ENCODE measurements at regions not wholly inside any gene's neighbourhood (a gene's known extent, or its start where the extent isn't known, plus 50 kb on each side); places are given as distances from the start of the nearest gene placed in this dataset.
A peak's percentile ranks its signal among the peaks of the same experiment; 100 is the strongest.

DNA sequence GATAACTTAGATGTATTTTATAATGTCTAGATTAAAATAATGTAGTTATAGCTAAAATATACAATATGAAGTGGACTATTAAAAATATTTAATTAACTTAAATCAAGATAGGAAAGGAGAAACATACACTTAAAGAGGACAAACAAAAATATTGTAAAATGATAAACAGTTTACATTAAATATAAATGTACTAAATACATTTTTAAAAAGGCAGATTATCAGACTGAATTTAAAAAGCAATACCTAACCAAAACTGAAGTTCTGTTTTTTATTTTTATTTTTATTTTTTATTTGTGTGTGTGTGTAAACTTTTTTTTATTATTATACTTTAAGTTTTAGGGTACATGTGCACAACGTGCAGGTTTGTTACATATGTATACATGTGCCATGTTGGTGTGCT, 811.6 kb upstream of the INTU start:
- no peak for DNase-seq

- DNase-seq: no peak
Observed at GRCh38 chr4:126825083-126825482, 807.7 kb upstream of the INTU start.

- DNase-seq: no peak
Observed at GRCh38 chr4:126827669-126828068, 805.1 kb upstream of the INTU start.

- no peak for DNase-seq
Observed at GRCh38 chr4:126834854-126835253, 797.9 kb upstream of the INTU start.

- no peak for DNase-seq
Observed at GRCh38 chr4:126838941-126839679, 793.6 kb upstream of the INTU start.

DNA sequence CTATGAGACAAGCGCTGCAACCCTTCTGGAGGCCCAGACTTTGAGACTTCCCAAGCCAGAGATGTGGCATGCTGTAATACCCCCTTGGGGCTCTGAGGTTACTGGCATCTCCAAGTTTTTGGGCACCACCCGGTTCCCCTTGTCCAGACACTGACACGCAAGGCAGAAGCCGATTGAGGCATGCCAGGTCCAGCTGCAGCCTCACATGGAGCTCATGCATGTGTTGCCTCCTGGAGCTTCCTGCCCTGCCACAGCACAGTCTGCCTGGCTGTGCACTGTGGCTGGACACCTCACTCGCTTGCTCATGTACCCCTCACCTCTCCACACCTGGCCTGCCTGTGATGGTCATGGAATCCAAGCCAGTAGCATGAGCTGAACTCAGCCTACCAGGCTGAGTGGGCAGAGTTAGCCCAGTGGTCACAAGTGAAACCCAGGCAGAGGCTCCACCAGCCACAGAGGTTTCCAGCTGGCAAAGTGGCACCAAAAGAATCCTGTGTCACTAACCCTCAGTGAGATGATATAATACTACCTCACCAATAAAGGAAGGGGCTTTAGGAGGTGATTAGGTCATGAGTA, 789.2 kb upstream of the INTU start:
- DNase-seq: no peak

DNA sequence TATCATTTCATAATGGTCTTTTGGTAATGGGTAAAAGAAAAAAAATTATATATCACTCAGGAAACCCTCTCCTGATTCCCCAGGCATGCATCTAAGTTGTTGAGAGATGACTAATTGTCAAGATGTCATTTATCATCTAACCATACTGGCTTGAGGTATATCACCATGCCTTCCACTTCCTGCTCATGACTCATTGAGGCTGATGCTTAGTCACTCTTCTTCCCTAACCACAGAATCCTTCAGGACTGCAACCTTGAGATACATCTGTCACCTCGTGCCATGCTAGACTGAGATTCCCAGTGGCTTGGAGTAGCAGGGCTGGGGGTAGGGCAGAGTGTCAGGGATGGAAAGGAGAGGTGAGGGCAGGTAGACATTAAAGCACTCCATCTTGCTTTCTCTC, 782.5 kb upstream of the INTU start:
- DNase-seq: no peak

- DNase-seq: no peak
Observed at GRCh38 chr4:126851391-126851790, 781.4 kb upstream of the INTU start.

DNA sequence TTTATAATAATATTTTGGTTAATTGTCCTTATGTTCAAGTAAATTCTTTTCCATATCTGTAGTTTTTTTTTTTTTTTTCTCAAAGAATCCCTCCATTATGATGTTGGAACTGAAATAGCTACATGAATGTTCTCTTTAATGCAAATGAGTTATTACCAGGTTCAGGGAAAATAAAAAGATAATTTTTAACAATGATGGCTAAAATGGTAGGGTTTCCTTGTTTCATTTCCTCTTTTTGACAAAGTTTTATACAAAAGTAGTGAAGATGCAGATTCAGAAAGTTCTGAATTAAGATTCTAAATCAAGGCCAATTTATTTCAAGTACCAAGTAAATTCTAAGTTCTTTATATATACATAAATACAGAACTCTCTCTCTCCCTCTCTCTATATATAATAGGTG, 779.0 kb upstream of the INTU start:
- DNase-seq: no peak

DNA sequence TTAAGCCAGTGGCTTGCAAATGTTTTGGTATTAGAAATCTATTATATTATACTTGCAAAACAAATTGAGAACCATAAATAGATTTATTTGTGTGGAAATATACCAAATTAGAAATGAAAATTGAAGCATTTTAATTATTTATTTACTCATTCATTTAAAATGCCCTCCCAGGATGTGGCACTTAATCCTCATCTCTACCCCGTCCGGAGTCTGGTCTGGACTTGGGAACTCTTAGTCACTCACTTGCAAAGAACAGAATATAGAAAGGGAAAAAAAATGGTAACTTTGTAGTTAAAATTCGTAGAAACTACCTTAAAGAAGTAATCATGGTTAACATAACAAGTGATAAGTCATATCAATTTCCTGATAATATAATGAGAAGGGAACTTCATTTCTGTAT, 775.9 kb upstream of the INTU start:
- no peak for DNase-seq

DNA sequence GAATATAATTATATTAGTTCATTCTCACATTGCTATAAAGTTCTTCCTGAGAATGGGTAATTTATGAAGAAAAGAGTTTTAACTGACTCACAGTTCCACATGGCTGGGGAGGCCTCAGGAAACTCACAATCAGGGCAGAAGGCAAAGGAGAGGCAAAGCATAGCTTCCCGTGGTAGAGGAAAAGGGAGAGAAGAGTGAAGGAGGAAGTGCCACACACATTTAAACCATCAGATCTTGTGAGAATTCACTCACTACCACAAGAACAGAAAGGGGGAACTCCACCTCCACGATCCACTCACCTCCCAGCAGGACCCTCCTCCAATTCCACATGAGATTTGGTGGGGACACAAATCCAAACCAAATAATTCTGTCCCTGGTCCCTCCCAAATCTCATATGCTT, 773.4 kb upstream of the INTU start:
- DNase-seq: no peak

DNA sequence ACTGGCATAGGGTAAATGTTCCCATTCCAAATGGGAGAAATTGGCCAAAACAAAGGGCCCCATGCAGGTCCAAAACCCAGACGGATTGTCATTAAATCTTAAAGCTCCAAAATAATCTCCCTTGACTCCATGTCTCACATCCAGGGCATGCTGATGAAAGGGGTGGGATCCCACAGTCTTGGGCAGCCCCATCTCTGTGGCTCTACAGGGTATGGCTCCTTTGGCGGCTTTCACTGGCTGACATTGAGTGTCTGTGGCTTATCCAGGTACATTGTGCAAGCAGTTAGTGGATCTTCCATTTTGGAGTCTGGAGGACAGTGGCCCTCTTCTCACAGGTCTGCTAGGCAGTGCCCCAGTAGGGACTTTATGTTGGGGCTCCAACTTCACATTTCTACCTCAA, 772.9 kb upstream of the INTU start:
- DNase-seq: no peak

GRCh38 chr4:126860308-126860707, 772.4 kb upstream of the INTU start:
- no peak for DNase-seq

GRCh38 chr4:126869967-126870366, 762.8 kb upstream of the INTU start:
- DNase-seq: no peak

DNA sequence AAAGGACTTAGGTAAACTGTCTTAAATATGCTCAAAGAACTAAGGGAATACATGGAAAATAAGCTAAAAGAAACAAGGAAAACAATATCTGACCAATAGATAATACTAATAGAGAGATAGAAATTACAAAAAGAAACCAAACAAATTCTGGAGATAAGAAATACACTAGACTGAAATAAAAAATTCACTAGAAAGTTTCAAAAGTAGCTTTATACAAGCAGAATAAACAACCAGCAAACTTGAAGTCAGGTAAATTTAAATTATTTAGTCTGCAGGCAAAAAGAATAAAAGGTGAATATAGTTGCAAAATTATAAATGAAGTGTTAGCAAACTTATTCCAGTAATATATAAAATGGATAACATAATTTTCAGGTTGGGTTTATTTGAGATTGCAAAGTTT, 760.9 kb upstream of the INTU start:
- no peak for DNase-seq

DNA sequence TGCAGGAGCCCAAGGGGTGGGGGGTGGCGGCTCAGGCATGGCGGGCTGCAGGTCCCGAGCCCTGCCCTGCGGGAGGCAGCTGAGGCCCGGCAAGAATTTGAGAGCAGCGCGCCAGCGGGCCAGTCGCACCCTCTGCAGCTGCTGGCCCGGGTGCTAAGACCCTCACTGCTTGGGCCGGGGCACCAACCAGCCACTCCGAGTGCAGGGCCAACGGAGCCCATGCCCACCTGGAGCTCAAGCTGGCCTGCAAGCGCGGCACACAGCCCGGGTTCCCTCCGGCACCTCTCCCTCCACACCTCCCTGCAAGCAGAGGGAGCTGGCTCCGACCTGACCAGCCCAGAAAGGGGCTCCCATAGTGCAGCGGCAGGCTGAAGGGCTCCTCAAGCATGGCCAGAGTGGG, 758.2 kb upstream of the INTU start:
- DNase-seq: no peak

GRCh38 chr4:126888968-126889367, 743.8 kb upstream of the INTU start:
- DNase-seq: no peak

DNA sequence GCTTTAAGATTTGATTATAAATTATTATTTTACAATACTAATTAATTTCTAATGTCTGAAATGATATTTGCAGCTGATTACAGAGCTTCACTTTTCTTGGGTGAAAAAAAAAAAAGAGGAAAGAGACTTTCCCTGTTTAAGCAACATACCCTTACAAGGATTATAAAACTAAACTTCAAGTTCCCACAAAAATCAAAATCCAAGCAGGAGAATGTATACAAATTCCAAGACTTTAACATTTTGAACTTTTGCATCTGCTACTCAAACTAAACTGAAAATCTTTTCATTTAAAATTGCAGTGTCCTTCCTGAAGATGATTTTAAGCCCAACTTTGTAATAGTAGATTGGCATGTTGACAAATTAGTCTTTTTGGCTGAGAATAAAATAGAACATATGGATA, 742.4 kb upstream of the INTU start:
- DNase-seq: no peak

- no peak for DNase-seq
Observed at GRCh38 chr4:126890994-126891393, 741.8 kb upstream of the INTU start.

GRCh38 chr4:126894963-126895362, 737.8 kb upstream of the INTU start:
- DNase-seq: no peak

DNA sequence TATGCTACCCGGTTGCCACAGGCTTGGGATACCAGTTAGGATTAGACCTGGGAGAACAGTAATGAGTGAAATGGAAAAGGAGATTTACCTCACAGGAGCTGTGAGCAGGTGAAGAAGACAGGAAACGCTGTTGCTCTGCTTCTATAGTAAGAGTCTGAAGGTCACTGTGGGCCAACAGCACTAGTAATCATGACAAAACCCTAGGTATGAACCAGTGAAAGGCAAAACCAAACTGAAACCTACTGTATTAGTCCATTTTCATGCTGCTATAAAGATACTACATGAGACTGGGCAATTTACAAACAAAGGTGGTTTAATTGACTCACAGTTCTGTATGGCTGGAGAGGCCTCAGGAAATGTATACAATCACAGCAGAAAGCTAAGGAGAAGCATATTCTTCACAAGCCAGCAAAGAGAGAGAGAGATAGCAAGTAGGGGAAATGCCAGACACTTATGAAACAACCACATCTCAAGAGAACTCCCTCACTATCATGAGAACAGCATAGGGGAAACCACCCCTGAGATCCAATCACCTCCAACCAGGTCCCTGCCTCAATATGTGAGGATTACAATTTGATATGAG, 736.7 kb upstream of the INTU start:
- DNase-seq: no peak

DNA sequence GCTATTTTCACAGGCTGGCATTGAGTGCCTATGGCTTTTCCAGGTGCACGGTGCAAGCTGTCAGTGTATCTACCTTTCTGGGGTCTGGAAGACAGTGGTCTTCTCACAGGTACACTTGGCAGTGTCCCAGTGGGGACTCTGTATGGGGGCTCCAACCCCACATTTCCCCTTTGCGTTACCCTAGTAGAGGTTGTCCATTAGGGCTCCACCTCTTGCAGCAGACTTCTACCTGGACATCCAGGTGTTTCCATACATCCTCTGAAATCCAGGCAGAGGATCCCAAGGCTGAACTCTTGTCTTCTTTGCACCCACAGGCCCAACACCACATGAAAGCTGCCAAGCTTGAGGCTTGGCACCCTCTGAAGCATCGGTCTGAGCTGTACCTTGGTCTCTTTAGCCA, 735.7 kb upstream of the INTU start:
- no peak for DNase-seq

- no peak for DNase-seq
Observed at GRCh38 chr4:126898815-126899214, 733.9 kb upstream of the INTU start.

GRCh38 chr4:126899331-126899801, 733.4 kb upstream of the INTU start:
- DNase-seq: peak in 1 of 2 experiments; percentile 0

GRCh38 chr4:126906466-126906865, 726.3 kb upstream of the INTU start:
- no peak for DNase-seq
